Stomach (tissue), 8 donors: ENCODE measurements at regions not wholly inside any gene's neighbourhood (a gene's known extent, or its start where the extent isn't known, plus 50 kb on each side); places are given as distances from the start of the nearest gene placed in this dataset.
A peak's percentile ranks its signal among the peaks of the same experiment; 100 is the strongest.

Source experiments
- DNase-seq, 2 donors: peaks; one replicate each; pipeline versions ENCODE4 v3.0.0 to v3.0.0-alpha.2; 2013 to 2019
- H3K27ac ChIP-seq, 5 donors: fragments of 200-600 bp in 4 of 5; sonication (generic) in 4 of 5; one replicate each; pipeline ENCODE4 v1.5.1; 2013 to 2019; ENCODE audit warnings: mild to moderate bottlenecking in 1 of 5, moderate library complexity in 1 of 5
- H3K27me3 ChIP-seq, 3 donors: fragments of 200-600 bp; sonication (generic); one replicate each; pipeline ENCODE4 v1.5.1; 2017 to 2019; ENCODE audit warnings: mixed run types in 1 of 3
- H3K36me3 ChIP-seq, 4 donors: fragments of 200-600 bp; sonication (generic); 1 replicate in 3 of 4; 2 replicates in 1 of 4; pipeline ENCODE4 v1.5.1; 2016 to 2019
- H3K4me1 ChIP-seq, 4 donors: fragments of 200-600 bp; sonication (generic); one replicate each; pipeline ENCODE4 v1.5.1; 2016 to 2019
- H3K4me3 ChIP-seq, 4 donors: fragments of 200-600 bp; sonication (generic) in 3 of 4; one replicate each; pipeline ENCODE4 v1.5.1; 2016 to 2019; ENCODE audit warnings: mild to moderate bottlenecking in 1 of 4
- H3K9me3 ChIP-seq, 4 donors: fragments of 200-600 bp; sonication (generic); one replicate each; pipeline ENCODE4 v1.5.1; 2016 to 2019
- EP300 ChIP-seq: sonication (generic); formaldehyde crosslinking; IDR thresholded peaks from one replicate; pipeline ENCODE4 v1.6.1; 2017; ENCODE audit warnings: antibody characterized with exemption
- POLR2A ChIP-seq, 4 donors: fragments of 450-650 bp; IDR thresholded peaks; one replicate each; pipeline ENCODE4 v1.6.1; 2016; ENCODE audit warnings: antibody characterized with exemption in 4 of 4, control low read depth in 2 of 4, mild to moderate bottlenecking in 1 of 4, moderate library complexity in 1 of 4
- POLR2AphosphoS5 ChIP-seq, 3 donors: sonication (generic); formaldehyde crosslinking; IDR thresholded peaks; one replicate each; pipeline ENCODE4 v1.6.1; 2016; ENCODE audit warnings: antibody characterized with exemption in 3 of 3
- WGBS, 5 donors: extraction: QIAGEN DNeasy Blood & Tissue Kit in 3 of 5; methylation state at CpG; one replicate each; pipeline versions ENCODE4 v1.1.5 to v1.1.7; 2013 to 2018; 5-methylcytosine and 5-hydroxymethylcytosine counted together
- intact Hi-C: fragments of 100-400 bp; cut with DNase I; formaldehyde crosslinking; loops from one replicate; pipeline ENCODE4 v1.15.1; 2023; ENCODE audit warnings: low total_unique reads
- TF ChIP-seq, protein P1 (sequence below), 7 experiments: fragments of 450-650 bp in 4 of 7; fragments of 200-600 bp in 3 of 7; sonication (generic) in 3 of 7; IDR thresholded peaks; one replicate each; pipeline ENCODE4 v1.5.1; 2016 to 2019; ENCODE audit warnings: antibody characterized with exemption in 7 of 7, control low read depth in 2 of 7, mild to moderate bottlenecking in 1 of 7
- donor health status: healthy with polysubstance abuse.
- donor health status: Bipolar disorder and iron deficiency.
- donor health status: healthy.

DNA sequence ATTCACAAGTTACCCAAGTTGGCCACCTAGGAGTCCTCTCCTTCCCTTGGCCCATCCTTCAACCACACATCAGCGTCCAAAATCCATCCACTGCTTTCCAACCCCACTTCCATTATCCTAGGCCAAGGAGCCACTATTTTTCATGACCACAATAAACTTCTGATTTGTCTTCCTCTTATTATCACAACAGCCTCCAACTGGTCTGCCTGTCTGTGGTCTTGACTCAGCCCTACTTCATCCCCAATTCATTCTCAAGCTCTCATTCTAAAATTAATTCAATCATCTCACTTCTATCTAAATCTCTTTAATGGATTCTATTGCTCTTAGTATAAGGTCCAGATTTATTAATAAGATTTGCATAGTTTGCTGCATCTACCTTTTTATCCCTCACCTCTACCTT is 189.0 kb upstream of the PRDM1 start:
- TF ChIP-seq POLR2AphosphoS5 (IDR thresholded peaks at IDR 0.05) (no peak), POLR2A (IDR thresholded peaks at IDR 0.05) (no peak), EP300 (no peak)
- TF ChIP-seq, protein P1, sequence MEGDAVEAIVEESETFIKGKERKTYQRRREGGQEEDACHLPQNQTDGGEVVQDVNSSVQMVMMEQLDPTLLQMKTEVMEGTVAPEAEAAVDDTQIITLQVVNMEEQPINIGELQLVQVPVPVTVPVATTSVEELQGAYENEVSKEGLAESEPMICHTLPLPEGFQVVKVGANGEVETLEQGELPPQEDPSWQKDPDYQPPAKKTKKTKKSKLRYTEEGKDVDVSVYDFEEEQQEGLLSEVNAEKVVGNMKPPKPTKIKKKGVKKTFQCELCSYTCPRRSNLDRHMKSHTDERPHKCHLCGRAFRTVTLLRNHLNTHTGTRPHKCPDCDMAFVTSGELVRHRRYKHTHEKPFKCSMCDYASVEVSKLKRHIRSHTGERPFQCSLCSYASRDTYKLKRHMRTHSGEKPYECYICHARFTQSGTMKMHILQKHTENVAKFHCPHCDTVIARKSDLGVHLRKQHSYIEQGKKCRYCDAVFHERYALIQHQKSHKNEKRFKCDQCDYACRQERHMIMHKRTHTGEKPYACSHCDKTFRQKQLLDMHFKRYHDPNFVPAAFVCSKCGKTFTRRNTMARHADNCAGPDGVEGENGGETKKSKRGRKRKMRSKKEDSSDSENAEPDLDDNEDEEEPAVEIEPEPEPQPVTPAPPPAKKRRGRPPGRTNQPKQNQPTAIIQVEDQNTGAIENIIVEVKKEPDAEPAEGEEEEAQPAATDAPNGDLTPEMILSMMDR (IDR thresholded peaks at IDR 0.05) = no peak
- no peak for DNase-seq
- intact Hi-C loops = no loop called here
- Histone ChIP-seq H3K4me1 (peaks cover 0 to 3% (median 0%) of the 10 kb centered on the region in 4 donors), H3K9me3 (no peaks in the 10 kb centered on the region), H3K4me3 (no peak overlapping the region), H3K27me3 (no peaks in the 10 kb centered on the region), H3K27ac (peak overlapping the region in 1 of 5 donors; percentile 16), H3K36me3 (no peaks in the 10 kb centered on the region)
- WGBS, 5 donors = 86 to 100% (median 96%) methylated on average over 1 of the region's 1 CpG

DNA sequence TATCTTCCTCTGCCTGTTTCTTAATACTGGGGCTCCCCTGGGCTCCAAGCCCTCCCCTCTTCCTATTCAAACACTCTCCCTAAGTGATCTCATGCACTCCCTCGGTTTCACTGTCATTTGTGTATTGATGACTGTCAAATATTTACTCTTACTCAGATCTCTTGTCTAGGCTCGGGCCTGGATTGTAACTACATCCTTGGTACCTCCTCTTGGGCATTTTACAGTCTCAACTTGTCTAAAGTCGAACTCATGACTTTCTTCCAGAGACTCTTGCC is 189.4 kb upstream of the PRDM1 start:
- H3K4me3 ChIP-seq = no peak overlapping the region
- 45 to 62% (median 51%) methylated on average over 3 of the region's 3 CpGs for WGBS, 5 donors
- TF ChIP-seq, protein P1 (IDR thresholded peaks at IDR 0.05) = no peak
- TF ChIP-seq EP300 (no peak), POLR2A (IDR thresholded peaks at IDR 0.05) (no peak), POLR2AphosphoS5 (IDR thresholded peaks at IDR 0.05) (no peak)
- H3K9me3 ChIP-seq = no peaks in the 10 kb centered on the region
- no peaks in the 10 kb centered on the region for H3K36me3 ChIP-seq
- H3K27me3 ChIP-seq = no peaks in the 10 kb centered on the region
- DNase-seq = no peak
- H3K27ac ChIP-seq = peak overlapping the region in 1 of 5 donors; percentile 16
- intact Hi-C loops = no loop called here
- H3K4me1 ChIP-seq = no peaks in the 10 kb centered on the region

DNA sequence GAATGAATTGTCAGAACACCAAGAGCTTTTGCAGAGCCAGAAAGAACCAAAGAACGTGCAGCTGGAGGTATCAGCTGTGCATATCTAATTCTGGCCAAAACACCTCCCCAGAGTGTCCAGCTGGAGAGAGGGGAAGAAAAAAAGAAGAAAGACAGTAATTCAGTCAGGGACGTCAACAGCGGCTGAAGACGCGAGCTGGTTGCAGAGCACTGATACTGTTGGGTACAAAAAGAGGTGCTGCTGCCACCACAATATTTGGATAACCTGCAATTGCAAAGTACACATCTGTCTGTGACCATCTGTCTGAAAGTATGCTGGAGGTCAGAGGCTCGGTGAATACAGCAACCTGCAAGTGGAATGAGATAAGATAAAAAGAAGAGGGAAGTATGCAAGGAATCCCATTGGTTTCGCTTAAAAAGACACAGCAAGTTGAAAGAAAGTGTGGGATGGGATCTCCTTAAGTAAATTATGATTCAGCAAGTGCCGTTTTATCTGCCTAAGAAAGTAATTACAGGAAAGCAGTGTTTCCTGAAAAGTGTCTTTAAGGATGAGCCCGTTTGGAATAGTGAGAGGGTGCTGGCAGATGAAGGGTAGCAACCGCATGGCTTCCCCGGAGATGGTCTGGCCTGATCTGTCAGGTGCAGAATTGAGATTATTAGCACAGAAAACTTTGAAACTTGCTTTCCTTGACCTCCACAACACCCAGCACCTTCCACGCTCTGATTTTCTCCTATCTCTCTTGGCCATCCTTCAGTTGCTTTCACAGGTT is 189.9 kb upstream of the PRDM1 start:
- intact Hi-C loops = no loop called here
- 51 to 66% (median 58%) methylated on average over 12 of the region's 12 CpGs for WGBS, 5 donors
- no peak for DNase-seq

DNA sequence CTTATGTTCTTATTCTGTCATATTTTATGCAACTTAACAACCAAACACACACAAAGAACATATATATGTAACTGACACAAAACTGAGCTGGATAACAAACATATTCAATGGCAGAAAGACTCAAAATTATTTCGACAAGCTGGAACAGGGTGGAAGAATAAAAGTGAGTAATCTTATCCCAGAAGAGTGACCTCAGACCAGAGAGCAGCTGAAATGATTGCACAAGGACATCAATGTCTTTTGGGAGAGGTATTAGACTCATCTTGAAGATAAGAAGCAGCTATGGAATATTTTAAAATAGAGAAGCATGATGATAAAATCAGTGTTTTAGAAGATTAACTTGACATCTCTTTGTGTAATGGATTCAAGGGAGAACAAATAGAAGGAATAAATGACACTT is 191.6 kb upstream of the PRDM1 start:
- Histone ChIP-seq H3K9me3 (no peaks in the 10 kb centered on the region), H3K27me3 (no peaks in the 10 kb centered on the region), H3K27ac (no peak overlapping the region), H3K4me3 (no peak overlapping the region), H3K4me1 (no peaks in the 10 kb centered on the region), H3K36me3 (no peaks in the 10 kb centered on the region)
- intact Hi-C loops = no loop called here
- TF ChIP-seq POLR2A (IDR thresholded peaks at IDR 0.05) = no peak
- TF ChIP-seq, protein P1 (IDR thresholded peaks at IDR 0.05) = no peak
- TF ChIP-seq EP300 = no peak
- TF ChIP-seq POLR2AphosphoS5 (IDR thresholded peaks at IDR 0.05) = no peak
- no peak for DNase-seq
- WGBS, 5 donors = 75 to 93% (median 84%) methylated on average over 1 of the region's 1 CpG

More for the DNA sequence above, 189.9 kb upstream of the PRDM1 start:
- Histone ChIP-seq H3K27ac (peak overlapping the region in 1 of 5 donors; percentile 16), H3K27me3 (no peaks in the 10 kb centered on the region), H3K4me1 (no peaks in the 10 kb centered on the region), H3K9me3 (no peaks in the 10 kb centered on the region), H3K4me3 (no peak overlapping the region), H3K36me3 (no peaks in the 10 kb centered on the region)
- TF ChIP-seq POLR2AphosphoS5 (IDR thresholded peaks at IDR 0.05) (no peak), POLR2A (IDR thresholded peaks at IDR 0.05) (no peak), EP300 (no peak)
- TF ChIP-seq, protein P1 (IDR thresholded peaks at IDR 0.05) = no peak
